ENCODE measurements at regions not wholly inside any gene's neighbourhood (a gene's known extent, or its start where the extent isn't known, plus 50 kb on each side); places are given as distances from the start of the nearest gene placed in this dataset.

DNA sequence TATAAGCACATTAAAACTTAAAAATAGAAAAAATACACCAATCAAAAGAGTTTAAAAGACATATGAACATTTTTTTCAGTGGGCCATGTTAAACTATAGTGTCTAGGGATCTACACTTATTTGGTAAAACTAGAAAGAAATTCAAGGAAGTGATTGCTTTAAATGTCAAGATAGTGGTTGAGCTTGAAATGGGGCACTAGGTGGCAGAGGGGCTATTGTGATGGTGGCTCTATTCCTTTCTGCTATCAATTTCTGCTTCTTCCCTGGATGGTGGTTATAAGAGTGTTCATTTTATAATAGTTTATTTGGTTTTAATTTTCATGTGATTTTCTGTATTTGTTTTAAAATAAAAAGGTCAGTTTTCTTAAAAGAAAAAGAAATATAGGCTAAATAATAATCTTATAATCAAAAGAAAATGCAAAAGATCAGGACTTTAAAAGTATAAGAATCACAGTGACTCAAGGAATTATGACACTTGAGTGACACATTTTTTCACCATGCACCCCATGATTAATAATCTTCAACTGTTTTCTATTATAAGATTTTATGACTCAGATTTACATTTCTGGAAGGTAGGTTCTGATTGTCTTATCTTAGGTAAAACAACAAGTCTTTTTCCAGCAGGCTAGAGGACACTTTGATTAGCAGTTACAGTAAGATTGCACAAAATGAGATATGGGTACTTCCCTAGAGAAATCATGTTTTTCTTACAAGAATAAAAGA, 137.5 kb downstream of the FSCB start:
- no peak overlapping the region for H3K4ac ChIP-seq (ENCODE audit: low read depth, low read length)
- no peak overlapping the region for H3K14ac ChIP-seq (replicated peaks; ENCODE audit: low read depth, low read length)
- H2AK9ac ChIP-seq (replicated peaks; ENCODE audit: low read depth, low read length, poor library complexity) = no peak overlapping the region
- TF ChIP-seq RCOR1 (IDR thresholded peaks at IDR 0.05; ENCODE audit: insufficient replicate concordance, low read length) = no peak
- H2BK20ac ChIP-seq (ENCODE audit: low read depth, low read length) = no peak overlapping the region
- no peak overlapping the region for H4K8ac ChIP-seq (ENCODE audit: low read depth in 2 of 2, low read length in 2 of 2)
- H2BK120ac ChIP-seq (ENCODE audit: low read depth, low read length) = no peak overlapping the region
- dilution Hi-C loops (cut with HindIII; ENCODE audit: low sequenced_read_pairs, unreplicated experiment) (no loop called here), in situ Hi-C loops (cut with MboI; ENCODE audit: low sequenced_read_pairs) (no loop called here), intact Hi-C loops (cut with micrococcal nuclease) (no loop called here)
- ATAC-seq (ENCODE audit: low read depth) (no peak), DNase-seq (no peak)
- H3K9me3 ChIP-seq (ENCODE audit: control insufficient read depth, insufficient read depth, low read length) = 0 out of 2 replicates have a peak, but pooled peaks cover 1% of the 10 kb centered on the region
- H3K4me1 ChIP-seq (ENCODE audit: control insufficient read depth, insufficient read depth, low read length) = no peaks in the 10 kb centered on the region
- no peak overlapping the region for H2AK5ac ChIP-seq (ENCODE audit: low read depth, low read length)
- H3K18ac ChIP-seq (ENCODE audit: low read depth, low read length) = no peak overlapping the region
- H2BK5ac ChIP-seq (ENCODE audit: low read depth, low read length, poor library complexity, severe bottlenecking) = no peak overlapping the region
- no peak overlapping the region for H4K5ac ChIP-seq (ENCODE audit: low read depth, low read length)
- no peak overlapping the region for H2AFZ ChIP-seq (replicated peaks; ENCODE audit: low read length, poor library complexity)
- no peak overlapping the region for H3K23ac ChIP-seq (ENCODE audit: low read depth, low read length)
- no peak overlapping the region for H3K4me2 ChIP-seq (ENCODE audit: low read depth, low read length)
- no peak overlapping the region for H3K56ac ChIP-seq (ENCODE audit: extremely low read depth, insufficient read depth, low read length)
- no peak overlapping the region for H3K27ac ChIP-seq (ENCODE audit: insufficient read depth, low read length)
- H4K91ac ChIP-seq (ENCODE audit: insufficient read depth, low read depth, low read length) = no peak overlapping the region
- H3K36me3 ChIP-seq (ENCODE audit: control insufficient read depth, insufficient read depth, low read length) = no peaks in the 10 kb centered on the region
- H3K79me1 ChIP-seq (ENCODE audit: low read depth in 1 of 2, low read length in 2 of 2) = no peaks in the 10 kb centered on the region
- H3K9ac ChIP-seq (ENCODE audit: low read depth, low read length) = no peak overlapping the region
- ChIA-PET POLR2A (ENCODE audit: unreplicated experiment) (no interaction called here), CTCF (no interaction called here)
- no TSS peak for BruUV-seq (replicated peaks)
- no peaks in the 10 kb centered on the region for H4K20me1 ChIP-seq (ENCODE audit: insufficient read depth, low read length)
- no peak overlapping the region for H2BK15ac ChIP-seq (ENCODE audit: low read depth, low read length)
- no peaks in the 10 kb centered on the region for H3K27me3 ChIP-seq (ENCODE audit: control insufficient read depth, insufficient read depth, low read length)
- H3K4me3 ChIP-seq (ENCODE audit: insufficient read depth, low read depth, low read length) = no peak overlapping the region
- H3K9me1 ChIP-seq (ENCODE audit: insufficient read depth, low read length) = no peaks in the 10 kb centered on the region
